Fibroblast of peridontal ligament (primary cell): ENCODE measurements at regions not wholly inside any gene's neighbourhood (a gene's known extent, or its start where the extent isn't known, plus 50 kb on each side); places are given as distances from the start of the nearest gene placed in this dataset.

ENCODE experiments used
- DNase-seq: peaks from one replicate; pipeline ENCODE4 v3.0.0-alpha.2; 2010; ENCODE audit errors: extremely low read depth

DNA sequence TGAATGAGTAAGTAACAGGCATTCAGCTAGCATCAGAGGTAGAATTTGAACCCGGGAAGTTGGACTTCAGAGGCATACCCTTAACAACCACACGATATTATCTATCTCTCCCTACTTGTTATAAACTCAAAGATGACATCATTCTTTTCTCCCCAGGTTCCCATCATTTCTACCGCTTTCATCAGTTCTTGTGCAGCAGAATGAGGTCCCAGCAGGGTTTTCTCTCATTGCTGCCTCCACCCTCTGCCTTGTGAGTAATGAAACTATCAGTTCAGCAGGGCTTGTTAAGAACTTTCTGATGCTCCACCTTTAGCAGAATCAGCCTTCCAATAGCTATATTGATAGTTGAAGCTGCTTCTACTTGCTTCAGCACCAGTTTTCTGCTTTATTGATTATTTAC is 487.5 kb upstream of the KCNMB2 start:
- peak; percentile 47 for DNase-seq

- DNase-seq: no peak
Observed at GRCh38 chr3:178054471-178054870, 481.8 kb upstream of the KCNMB2 start.

DNA sequence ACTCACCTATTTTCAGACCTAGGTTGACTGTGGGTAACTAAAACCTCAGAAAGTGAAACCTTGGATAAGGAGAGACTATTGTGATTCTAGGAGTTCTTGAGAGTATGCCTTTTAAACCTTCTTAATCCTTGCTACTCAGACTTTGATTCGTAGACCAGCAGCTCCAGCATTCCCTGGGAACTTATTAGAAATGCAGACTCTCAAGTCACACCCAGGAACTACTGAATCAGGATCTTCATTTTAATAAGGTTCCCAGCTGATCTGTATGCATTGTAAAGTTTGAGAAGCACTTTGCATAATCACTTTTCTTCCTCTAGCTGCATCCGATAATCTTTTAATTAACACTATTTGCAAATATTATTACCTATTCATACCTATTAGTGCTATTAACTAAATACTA is 480.3 kb upstream of the KCNMB2 start:
- no peak for DNase-seq

DNA sequence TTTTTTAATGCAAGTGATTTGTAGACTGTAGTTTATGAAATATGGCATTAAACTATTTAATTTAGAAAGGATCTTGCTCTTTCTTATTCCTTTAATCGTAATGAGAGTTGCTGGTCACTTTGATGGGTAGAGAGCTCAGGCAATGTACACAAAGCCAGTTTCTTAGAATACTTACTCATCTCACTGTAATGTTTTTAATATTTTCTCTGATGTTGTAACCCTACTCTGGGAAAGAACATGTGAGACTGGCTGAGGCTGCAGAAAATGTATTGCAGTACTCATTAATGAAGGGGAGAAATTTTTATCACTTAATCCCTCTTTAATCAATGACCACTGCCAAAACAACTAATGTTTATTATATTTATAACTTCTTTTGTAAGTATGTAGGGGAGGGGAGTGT is 479.4 kb upstream of the KCNMB2 start:
- peak; percentile 56 for DNase-seq

DNA sequence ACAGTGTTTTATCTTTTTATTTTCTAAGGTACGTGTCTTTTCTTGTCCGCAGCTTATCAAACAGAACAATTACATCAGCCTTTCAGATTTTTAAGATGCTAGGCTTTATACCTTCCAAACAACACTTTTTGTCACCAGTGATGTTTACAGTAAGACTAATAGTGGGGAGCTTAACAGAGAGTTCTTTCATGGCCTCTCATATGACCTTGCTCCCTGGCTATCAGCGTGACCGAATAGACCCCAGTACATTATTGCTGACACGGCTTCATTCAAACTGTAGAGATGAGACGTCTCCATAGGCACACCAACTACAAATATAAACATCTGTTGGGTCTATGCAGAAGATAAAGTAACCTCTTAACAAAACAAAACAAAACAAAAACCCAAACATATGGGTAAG is 477.6 kb upstream of the KCNMB2 start:
- no peak for DNase-seq

DNA sequence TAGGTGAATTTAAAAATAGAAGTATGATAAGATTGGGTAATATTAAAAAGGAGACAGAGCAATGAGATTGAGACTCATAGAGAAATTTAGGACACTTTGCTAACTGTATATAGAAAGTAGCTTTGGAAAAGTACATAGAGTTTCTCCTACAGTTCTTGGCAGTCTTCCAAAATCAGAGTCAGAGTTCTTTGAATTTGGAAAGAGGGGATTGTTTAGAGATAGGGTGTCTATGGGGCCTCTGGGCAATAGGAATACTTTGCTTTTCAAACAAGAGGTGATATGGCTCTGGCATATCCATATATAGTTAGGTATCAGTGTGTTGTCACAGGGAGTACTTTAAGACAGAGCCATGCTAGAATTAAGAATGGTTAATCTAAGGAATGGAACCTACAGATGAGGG is 477.1 kb upstream of the KCNMB2 start:
- DNase-seq: peak; percentile 46

- no peak for DNase-seq
Observed at GRCh38 chr3:178059836-178060235, 476.4 kb upstream of the KCNMB2 start.

DNA sequence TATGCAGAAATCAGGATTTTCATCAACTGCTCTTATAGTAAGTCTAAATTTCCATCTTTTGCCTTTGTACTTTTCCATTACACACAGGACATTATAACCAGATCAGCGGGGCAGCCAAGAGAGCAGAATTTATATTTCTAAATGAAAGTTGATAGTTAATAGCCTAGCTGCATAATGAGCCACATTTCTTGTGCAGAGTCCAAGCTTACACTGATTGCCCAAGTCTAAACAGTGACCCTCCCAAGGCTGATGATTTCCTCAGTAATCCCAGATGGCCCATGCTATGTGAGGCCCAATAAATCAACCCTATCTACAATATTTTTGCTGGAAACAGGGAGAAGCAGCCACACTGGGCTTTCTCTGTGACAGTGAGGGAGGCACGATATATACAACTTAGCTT is 475.8 kb upstream of the KCNMB2 start:
- peak; percentile 97 for DNase-seq

DNA sequence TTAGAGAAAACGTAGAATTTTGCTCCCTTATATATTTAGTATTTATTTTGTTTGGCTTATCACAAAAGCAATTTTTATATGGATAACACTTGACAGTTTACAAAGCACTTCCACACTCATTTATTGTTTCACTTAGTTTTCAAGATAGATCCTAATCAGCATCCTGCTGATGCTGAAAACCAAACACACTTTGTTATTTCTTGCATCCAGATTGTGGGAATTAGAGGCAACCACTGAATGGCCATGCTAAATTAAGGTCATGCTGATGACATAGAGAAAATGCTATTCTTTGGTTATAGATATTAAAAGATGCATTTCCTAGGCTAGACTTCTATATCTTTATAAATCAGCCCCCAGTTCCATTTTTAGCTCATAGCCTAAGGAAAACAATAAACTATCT is 474.1 kb upstream of the KCNMB2 start:
- DNase-seq: peak; percentile 35

DNA sequence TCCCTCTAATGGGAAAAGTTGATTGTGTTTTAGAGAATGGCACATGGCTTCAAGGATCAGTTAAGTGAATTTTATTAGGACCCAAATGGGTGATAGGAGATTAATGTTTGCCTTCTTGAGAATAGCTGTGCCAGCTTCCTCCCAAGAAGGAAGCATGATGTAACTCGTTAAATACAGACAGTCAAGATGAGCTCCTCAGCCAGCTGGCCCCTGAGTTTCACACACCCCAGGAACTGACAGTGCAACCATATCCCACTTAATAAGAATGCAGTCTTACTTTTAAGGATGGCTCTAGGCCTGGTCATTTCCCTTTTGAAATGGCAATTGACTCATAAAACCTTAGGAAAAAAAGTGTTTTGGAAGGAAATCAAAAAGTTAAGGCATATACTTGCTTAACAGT is 472.8 kb upstream of the KCNMB2 start:
- peak; percentile 31 for DNase-seq

- no peak for DNase-seq
Observed at GRCh38 chr3:178067721-178068120, 468.5 kb upstream of the KCNMB2 start.

- peak; percentile 89 for DNase-seq
Observed at GRCh38 chr3:178072391-178073305, 463.6 kb upstream of the KCNMB2 start.

GRCh38 chr3:178073366-178073765 is 462.9 kb upstream of the KCNMB2 start:
- no peak for DNase-seq

- DNase-seq: no peak
Observed at GRCh38 chr3:178075344-178075743, 460.9 kb upstream of the KCNMB2 start.

DNA sequence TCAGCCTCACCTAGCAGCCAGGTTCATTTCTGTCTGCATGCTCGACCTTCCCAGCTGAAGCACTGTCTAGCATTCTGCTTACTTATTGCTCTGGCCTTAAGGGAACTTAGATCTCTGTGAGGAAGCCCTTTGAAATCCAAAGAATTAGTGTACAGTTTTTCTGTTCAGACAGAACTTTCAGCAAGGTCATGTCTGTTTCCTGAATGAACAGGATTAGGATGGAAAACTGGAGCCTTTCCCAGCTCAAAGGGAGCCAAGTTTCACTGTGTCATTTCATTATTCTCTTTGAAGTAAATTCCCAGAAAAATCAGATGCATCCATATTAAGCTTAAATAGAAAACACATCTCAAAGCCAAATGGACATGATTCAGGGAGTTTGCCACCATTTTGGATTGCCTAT is 457.3 kb upstream of the KCNMB2 start:
- peak; percentile 70 for DNase-seq

- no peak for DNase-seq
Observed at GRCh38 chr3:178079966-178080365, 456.3 kb upstream of the KCNMB2 start.

DNA sequence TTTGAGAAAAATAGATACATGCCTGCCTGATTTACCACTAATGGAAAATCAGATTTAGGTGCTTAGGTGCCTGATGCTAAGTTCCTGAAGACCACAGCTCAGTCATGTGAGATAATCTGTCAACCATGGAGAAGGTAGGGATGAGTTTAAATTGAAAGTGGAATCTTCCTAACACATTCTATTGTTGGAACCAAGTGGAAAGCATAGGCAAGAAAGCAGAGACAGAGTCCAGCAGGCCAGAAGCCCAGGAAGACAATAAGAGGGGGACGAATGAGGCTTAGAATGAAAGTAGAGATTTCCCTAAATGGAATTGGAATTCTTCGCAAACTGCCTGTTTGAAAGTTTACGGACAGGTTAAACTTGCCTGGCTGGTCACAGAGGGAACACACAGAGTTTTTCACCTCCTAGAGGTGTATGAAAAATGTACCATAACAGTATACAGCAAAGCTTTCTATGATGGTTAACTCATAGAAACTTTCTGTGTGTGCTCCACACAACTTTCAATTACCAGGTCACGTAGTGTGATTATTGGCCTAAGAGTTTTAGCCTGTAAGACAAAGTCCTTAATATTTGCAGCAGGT is 453.8 kb upstream of the KCNMB2 start:
- DNase-seq: no peak

GRCh38 chr3:178083906-178084866 is 452.1 kb upstream of the KCNMB2 start:
- peak; percentile 61 for DNase-seq

DNA sequence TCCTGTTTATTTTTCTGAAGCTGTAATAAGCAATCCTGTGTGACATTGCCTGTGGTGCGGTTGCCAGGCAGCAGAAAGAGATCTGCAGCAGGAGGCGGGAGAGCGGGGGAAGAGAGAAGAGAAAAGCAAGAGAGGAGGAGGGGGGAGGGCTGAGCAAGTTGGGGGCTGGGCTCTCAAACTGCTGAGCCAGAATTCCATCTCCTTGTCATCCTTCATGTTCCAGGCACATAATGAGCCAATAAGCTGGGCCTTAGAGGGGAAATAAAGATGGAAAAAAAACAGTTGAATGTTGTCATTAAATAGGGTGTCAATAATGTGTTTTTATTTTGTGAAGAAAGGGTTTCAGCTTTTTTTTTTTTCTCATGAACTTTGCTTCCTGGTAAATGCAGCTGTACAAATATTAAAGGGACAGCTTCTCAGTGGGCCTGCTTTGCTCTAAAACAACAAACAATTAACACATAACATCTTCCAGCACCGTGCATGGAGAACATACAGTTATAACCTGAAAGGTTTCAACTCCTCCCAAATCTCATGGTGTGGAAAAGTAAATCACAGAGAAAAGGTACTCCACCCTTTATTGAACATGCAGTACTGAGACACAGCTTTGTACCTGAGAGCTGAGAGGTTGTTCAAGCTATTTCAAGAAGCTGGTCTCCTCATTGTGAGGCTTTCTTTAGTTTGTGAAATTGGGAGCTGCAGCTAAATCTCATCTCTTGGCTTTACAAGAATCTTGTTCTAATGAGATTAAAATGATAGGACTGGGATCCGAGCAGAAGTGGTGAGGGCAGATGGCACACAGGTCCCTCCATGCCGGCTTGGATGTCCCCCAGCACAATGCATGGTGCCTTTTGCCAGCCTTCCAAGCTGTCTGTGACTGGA is 451.1 kb upstream of the KCNMB2 start:
- peak; percentile 88 for DNase-seq

DNA sequence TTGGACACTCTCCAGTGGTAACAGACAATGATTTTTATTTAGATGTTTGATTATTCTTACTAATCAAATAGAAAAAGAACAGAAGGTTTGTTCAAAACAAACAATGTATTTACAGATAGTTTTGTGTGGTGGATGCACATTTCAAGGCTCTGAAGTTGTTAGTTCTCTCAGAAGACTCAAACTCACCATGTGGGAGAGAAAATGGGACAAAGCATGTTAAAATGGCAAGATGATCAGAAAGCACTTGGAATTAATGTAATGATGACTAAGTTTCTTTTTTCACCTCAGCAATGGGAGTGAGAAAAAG is 450.5 kb upstream of the KCNMB2 start:
- DNase-seq: no peak

DNA sequence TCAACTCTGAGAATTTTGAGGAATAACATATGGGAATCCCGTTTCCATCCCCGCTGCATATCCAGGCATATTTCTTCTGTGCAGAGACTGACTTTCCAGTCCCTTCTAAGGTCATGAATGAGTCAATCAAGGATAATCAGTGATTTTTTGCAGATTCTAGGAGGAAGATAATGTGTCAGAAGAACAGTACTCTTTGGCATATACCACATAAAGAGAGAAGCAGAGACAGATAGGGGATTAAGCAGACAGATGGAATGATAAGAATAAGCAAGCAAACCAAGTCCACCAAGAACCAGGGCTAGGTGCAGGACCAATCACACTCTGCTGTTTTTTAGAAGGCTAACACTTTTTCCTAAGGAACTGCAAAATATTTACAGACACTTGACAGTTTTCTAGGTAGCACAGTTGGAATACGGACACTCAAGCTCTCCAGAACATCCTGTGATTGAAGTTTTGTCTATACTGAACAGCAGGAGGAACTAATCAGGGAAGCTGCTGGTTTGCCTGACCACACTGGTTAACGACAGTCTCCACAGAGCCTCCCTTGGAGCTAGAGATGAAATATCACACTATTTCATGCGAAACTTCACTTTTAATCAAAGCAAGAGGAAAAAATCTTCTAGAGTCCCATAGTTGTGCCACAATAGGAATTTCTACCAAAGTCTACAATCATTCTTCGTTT is 450.0 kb upstream of the KCNMB2 start:
- DNase-seq: peak; percentile 33
